ENCODE measurements at regions not wholly inside any gene's neighbourhood (a gene's known extent, or its start where the extent isn't known, plus 50 kb on each side); places are given as distances from the start of the nearest gene placed in this dataset.

GRCh38 chr2:59594671-59595222 is 958.7 kb downstream of the BCL11A start:
- DNase-seq = no peak

- DNase-seq = no peak
Measured at GRCh38 chr2:59590798-59591197, 962.7 kb downstream of the BCL11A start.

GRCh38 chr2:59589881-59590280 is 963.6 kb downstream of the BCL11A start:
- peak; percentile 91 for DNase-seq

GRCh38 chr2:59588286-59588685 is 965.2 kb downstream of the BCL11A start:
- no peak for DNase-seq

- no peak for DNase-seq
Measured at GRCh38 chr2:59586176-59586575, 967.3 kb downstream of the BCL11A start.

GRCh38 chr2:59585655-59586054 is 967.8 kb downstream of the BCL11A start:
- peak; percentile 71 for DNase-seq

GRCh38 chr2:59584958-59585357 is 968.5 kb downstream of the BCL11A start:
- peak; percentile 70 for DNase-seq

GRCh38 chr2:59583173-59583765 is 970.2 kb downstream of the BCL11A start:
- no peak for DNase-seq

- no peak for DNase-seq
Measured at GRCh38 chr2:59578349-59578748, 975.1 kb downstream of the BCL11A start.

GRCh38 chr2:59575191-59575590 is 978.3 kb downstream of the BCL11A start:
- no peak for DNase-seq

- no peak for DNase-seq
Measured at GRCh38 chr2:59572227-59572626, 981.2 kb downstream of the BCL11A start.

- no peak for DNase-seq
Measured at GRCh38 chr2:59570818-59571217, 982.6 kb downstream of the BCL11A start.

GRCh38 chr2:59569124-59569523 is 984.3 kb downstream of the BCL11A start:
- no peak for DNase-seq

- no peak for DNase-seq
Measured at GRCh38 chr2:59568461-59568860, 985.0 kb downstream of the BCL11A start.

- DNase-seq = no peak
Measured at GRCh38 chr2:59567151-59567550, 986.3 kb downstream of the BCL11A start.

- no peak for DNase-seq
Measured at GRCh38 chr2:59566739-59567138, 986.7 kb downstream of the BCL11A start.

- no peak for DNase-seq
Measured at GRCh38 chr2:59561281-59561680, 992.2 kb downstream of the BCL11A start.

- no peak for DNase-seq
Measured at GRCh38 chr2:59560769-59561168, 992.7 kb downstream of the BCL11A start.

GRCh38 chr2:59540864-59541263 is 1012.6 kb downstream of the BCL11A start:
- DNase-seq = no peak

GRCh38 chr2:59538398-59538911 is 1015.0 kb downstream of the BCL11A start:
- DNase-seq = no peak

GRCh38 chr2:59532808-59533207 is 1020.6 kb downstream of the BCL11A start:
- no peak for DNase-seq

GRCh38 chr2:59530258-59530657 is 1023.2 kb downstream of the BCL11A start:
- no peak for DNase-seq

- DNase-seq = no peak
Measured at GRCh38 chr2:59529726-59530125, 1023.7 kb downstream of the BCL11A start.

- no peak for DNase-seq
Measured at GRCh38 chr2:59528525-59528924, 1024.9 kb downstream of the BCL11A start.

- DNase-seq = no peak
Measured at GRCh38 chr2:59502981-59503380, 1050.5 kb downstream of the BCL11A start.

Data from islet precursor cell (in vitro differentiated cells).